Mesothelial cell of epicardium (in vitro differentiated cells): ENCODE measurements at regions not wholly inside any gene's neighbourhood (a gene's known extent, or its start where the extent isn't known, plus 50 kb on each side); places are given as distances from the start of the nearest gene placed in this dataset.

Source experiments
- DNase-seq, 2 experiments: peaks; one replicate each; pipeline ENCODE4 v3.0.0; 2021; ENCODE audit warnings: low spot score in 2 of 2; ENCODE audit not compliant: unreplicated experiment in 2 of 2
- H3K27ac Mint-ChIP-seq: 2 replicates; pipeline ENCODE4 v1.8.0; 2021; ENCODE audit warnings: mixed read lengths
- H3K27me3 Mint-ChIP-seq: 2 replicates; pipeline ENCODE4 v1.8.0; 2021; ENCODE audit warnings: low read depth, mixed read lengths
- H3K36me3 Mint-ChIP-seq: 2 replicates; pipeline ENCODE4 v1.8.0; 2021; ENCODE audit warnings: mixed read lengths
- H3K4me1 Mint-ChIP-seq: 2 replicates; pipeline ENCODE4 v1.8.0; 2021; ENCODE audit warnings: mixed read lengths
- H3K4me3 Mint-ChIP-seq: 2 replicates; pipeline ENCODE4 v1.8.0; 2021; ENCODE audit warnings: mild to moderate bottlenecking, moderate library complexity, mixed read lengths
- H3K9me3 Mint-ChIP-seq: 2 replicates; pipeline ENCODE4 v1.8.0; 2021; ENCODE audit warnings: mixed read lengths
- CTCF ChIP-seq: fragments of 200-600 bp; sonication (generic); IDR thresholded peaks from one replicate; pipeline ENCODE4 v1.5.0; 2021; ENCODE audit warnings: antibody characterized with exemption; ENCODE audit not compliant: unreplicated experiment

DNA sequence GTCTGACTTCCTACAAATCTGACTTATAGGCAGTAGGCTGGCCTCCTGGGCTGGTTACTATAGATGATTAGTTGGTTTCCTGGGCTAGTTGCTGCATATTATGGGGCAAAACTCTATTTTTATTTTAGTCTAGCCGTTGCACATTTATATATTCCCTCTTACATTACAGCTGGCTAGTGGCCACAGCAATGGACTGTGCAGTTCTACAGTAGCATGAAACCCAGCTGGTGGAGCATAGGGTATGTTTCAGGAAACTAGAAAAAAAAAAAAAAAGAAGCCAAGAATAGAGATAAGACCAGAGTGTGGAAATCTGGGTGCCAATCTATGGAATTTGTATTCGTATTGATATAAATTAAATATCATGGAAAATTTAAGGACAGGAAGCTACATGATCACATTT lies 304.4 kb upstream of the NBEA start:
- no peak for DNase-seq
- H3K9me3 Mint-ChIP-seq = peaks cover 3% of the 10 kb centered on the region
- peaks cover 35% of the 10 kb centered on the region for H3K4me1 Mint-ChIP-seq
- TF ChIP-seq CTCF = no peak
- no peak overlapping the region for H3K27ac Mint-ChIP-seq
- no peaks in the 10 kb centered on the region for H3K36me3 Mint-ChIP-seq
- no peaks in the 10 kb centered on the region for H3K27me3 Mint-ChIP-seq
- no peak overlapping the region for H3K4me3 Mint-ChIP-seq

- TF ChIP-seq CTCF = no peak
- Mint-ChIP-seq H3K4me3 (no peak overlapping the region), H3K27ac (no peak overlapping the region), H3K4me1 (peaks cover 33% of the 10 kb centered on the region), H3K27me3 (no peaks in the 10 kb centered on the region), H3K9me3 (no peaks in the 10 kb centered on the region), H3K36me3 (no peaks in the 10 kb centered on the region)
- no peak for DNase-seq
These were observed 303.2 kb upstream of the NBEA start for GRCh38 chr13:34638897-34639296.

DNA sequence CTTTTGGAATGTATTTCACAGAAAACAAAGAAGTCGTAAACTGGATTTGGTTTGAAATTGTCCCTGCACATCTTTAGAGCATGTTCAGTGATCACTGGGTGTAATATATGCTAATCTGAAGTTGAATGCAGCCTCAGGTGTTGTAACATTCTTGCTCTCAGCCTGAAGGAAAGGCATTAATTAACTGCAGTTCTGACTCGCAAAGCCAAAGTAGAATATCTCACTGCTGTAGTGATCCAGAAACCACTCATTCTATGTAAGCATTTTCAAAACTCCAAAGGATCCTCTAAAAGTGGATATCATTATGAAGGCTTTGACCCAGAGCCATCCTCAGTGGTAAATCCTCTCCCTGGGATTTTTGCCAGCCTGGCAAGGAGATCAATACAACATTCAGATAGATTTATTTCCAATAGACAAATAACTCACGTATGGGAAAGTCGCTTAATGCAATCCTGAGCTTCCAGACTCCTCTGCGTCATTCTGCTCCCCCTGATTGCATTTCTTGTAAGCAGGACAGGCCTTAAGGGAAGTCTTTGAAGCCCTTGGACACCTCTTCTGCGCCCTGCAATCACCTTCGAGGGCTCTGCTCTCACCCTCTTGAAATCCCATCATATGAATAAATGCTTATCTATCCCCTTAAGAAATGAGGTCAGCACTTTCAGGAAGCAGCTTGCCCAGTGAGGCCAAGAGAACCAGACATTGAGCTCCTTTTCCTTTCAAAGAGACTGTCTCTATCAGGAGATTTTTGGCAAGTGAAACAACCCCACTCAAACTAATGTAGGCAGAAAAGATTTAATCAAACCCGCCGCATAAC lies 301.7 kb upstream of the NBEA start:
- H3K4me3 Mint-ChIP-seq = no peak overlapping the region
- no peaks in the 10 kb centered on the region for H3K9me3 Mint-ChIP-seq
- H3K27ac Mint-ChIP-seq = peak overlapping the region; percentile 59
- no peak for DNase-seq
- peaks cover 26% of the 10 kb centered on the region for H3K4me1 Mint-ChIP-seq
- H3K27me3 Mint-ChIP-seq = no peaks in the 10 kb centered on the region
- no peak for TF ChIP-seq CTCF
- no peaks in the 10 kb centered on the region for H3K36me3 Mint-ChIP-seq

- DNase-seq = no peak
- H3K27ac Mint-ChIP-seq = peak overlapping the region; percentile 59
- peaks cover 21% of the 10 kb centered on the region for H3K4me1 Mint-ChIP-seq
These were observed 301.1 kb upstream of the NBEA start for GRCh38 chr13:34640993-34641330.

GRCh38 chr13:34647379-34648150 lies 294.5 kb upstream of the NBEA start:
- no peak for DNase-seq
- Mint-ChIP-seq H3K27me3 (no peaks in the 10 kb centered on the region), H3K4me1 (no peaks in the 10 kb centered on the region), H3K4me3 (no peak overlapping the region), H3K27ac (no peak overlapping the region), H3K9me3 (peaks cover 17% of the 10 kb centered on the region), H3K36me3 (no peaks in the 10 kb centered on the region)
- no peak for TF ChIP-seq CTCF

More at GRCh38 chr13:34640993-34641330, 301.1 kb upstream of the NBEA start:
- TF ChIP-seq CTCF = no peak
- H3K36me3 Mint-ChIP-seq = no peaks in the 10 kb centered on the region
- H3K9me3 Mint-ChIP-seq = no peaks in the 10 kb centered on the region
- H3K27me3 Mint-ChIP-seq = no peaks in the 10 kb centered on the region
- H3K4me3 Mint-ChIP-seq = no peak overlapping the region
